Right lobe of liver (tissue), 6 donors: ENCODE measurements at regions not wholly inside any gene's neighbourhood (a gene's known extent, or its start where the extent isn't known, plus 50 kb on each side); places are given as distances from the start of the nearest gene placed in this dataset.

Experiments used
- ATAC-seq, 4 donors: fragments of 200-7000 bp; cut with Tn5 transposase; one replicate each; pipeline ENCODE4 v1.9.1; 2020; ENCODE audit warnings: mild to moderate bottlenecking in 4 of 4, moderate library complexity in 4 of 4
- DNase-seq, 3 donors: peaks; one replicate each; pipeline ENCODE4 v3.0.0-alpha.2; 2020
- H3K27ac ChIP-seq, 3 donors: fragments of 200-600 bp; one replicate each; pipeline ENCODE4 v1.8.0; 2022
- H3K27me3 ChIP-seq, 2 donors: fragments of 200-600 bp; one replicate each; pipeline ENCODE4 v1.8.0; 2022
- H3K36me3 ChIP-seq, 4 donors: fragments of 200-600 bp; sonication (generic) in 1 of 4; one replicate each; pipeline versions ENCODE4 v1.5.1 to v1.8.0; 2017 to 2022; ENCODE audit warnings: control low read depth in 1 of 4
- H3K4me1 ChIP-seq, 4 donors: fragments of 200-600 bp; sonication (generic) in 1 of 4; one replicate each; pipeline versions ENCODE4 v1.5.1 to v1.8.0; 2017 to 2022; ENCODE audit warnings: control low read depth in 1 of 4
- H3K4me3 ChIP-seq, 3 donors: fragments of 200-600 bp; one replicate each; pipeline ENCODE4 v1.8.0; 2022
- H3K9me3 ChIP-seq, 4 donors: fragments of 200-600 bp; sonication (generic) in 1 of 4; one replicate each; pipeline versions ENCODE4 v1.5.1 to v1.8.0; 2017 to 2022; ENCODE audit warnings: control low read depth in 1 of 4
- POLR2A ChIP-seq: fragments of 450-650 bp; IDR thresholded peaks from one replicate; pipeline ENCODE4 v1.6.1; 2017; ENCODE audit warnings: antibody characterized with exemption, mild to moderate bottlenecking
- WGBS: methylation state at CpG from one replicate; pipeline ENCODE4 v1.1.6; 2018; ENCODE audit warnings: low coverage, low lambda C conversion rate; ENCODE audit not compliant: insufficient coverage; ENCODE audit errors: missing lambda C conversion rate; 5-methylcytosine and 5-hydroxymethylcytosine counted together
- intact Hi-C, 2 donors: fragments of 100-400 bp; cut with DNase I; formaldehyde crosslinking; loops; one replicate each; pipeline versions ENCODE4 v1.11.2 to v1.14.1; 2022
- TF ChIP-seq, protein P1 (sequence below), 4 donors: fragments of 200-600 bp in 3 of 4; fragments of 450-650 bp in 1 of 4; IDR thresholded peaks; one replicate each; pipeline versions ENCODE4 v1.5.1 to v1.8.0; 2016 to 2022; ENCODE audit warnings: antibody characterized with exemption in 4 of 4, mild to moderate bottlenecking in 2 of 4
- donor health status: DM: no; HTN: yes; CAD: no.
- donor health status: DM: no; HTN: no; CAD: no.
- donor health status: DM: no; HTN: no; CAD: no.
- donor health status: DM: no; HTN: yes; CAD: no.
- donor health status: DM: no; HTN: yes; CAD: no.

DNA sequence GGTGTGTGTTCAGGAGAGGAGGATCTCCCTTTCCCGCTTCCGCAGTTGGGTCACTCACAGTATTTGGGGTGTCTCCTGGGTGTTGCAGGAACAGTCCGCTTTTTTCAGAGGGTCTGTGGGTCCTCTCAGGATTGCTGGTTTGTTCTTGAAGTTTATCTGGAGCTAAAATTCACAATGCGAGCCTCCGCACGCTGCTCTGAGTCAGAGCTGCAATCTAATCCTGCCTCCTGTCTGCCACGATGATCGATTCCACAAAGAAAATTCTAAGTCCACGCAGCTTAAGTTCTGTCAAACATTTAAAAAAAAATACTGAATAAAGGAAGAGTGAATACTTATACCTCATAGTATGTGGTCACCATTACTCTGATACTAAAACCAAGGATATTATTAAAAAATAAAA, 76.5 kb downstream of the RAD51AP2 start:
- H3K36me3 ChIP-seq: no peaks in the 10 kb centered on the region
- DNase-seq (no peak), ATAC-seq (no peak)
- TF ChIP-seq, protein P1, sequence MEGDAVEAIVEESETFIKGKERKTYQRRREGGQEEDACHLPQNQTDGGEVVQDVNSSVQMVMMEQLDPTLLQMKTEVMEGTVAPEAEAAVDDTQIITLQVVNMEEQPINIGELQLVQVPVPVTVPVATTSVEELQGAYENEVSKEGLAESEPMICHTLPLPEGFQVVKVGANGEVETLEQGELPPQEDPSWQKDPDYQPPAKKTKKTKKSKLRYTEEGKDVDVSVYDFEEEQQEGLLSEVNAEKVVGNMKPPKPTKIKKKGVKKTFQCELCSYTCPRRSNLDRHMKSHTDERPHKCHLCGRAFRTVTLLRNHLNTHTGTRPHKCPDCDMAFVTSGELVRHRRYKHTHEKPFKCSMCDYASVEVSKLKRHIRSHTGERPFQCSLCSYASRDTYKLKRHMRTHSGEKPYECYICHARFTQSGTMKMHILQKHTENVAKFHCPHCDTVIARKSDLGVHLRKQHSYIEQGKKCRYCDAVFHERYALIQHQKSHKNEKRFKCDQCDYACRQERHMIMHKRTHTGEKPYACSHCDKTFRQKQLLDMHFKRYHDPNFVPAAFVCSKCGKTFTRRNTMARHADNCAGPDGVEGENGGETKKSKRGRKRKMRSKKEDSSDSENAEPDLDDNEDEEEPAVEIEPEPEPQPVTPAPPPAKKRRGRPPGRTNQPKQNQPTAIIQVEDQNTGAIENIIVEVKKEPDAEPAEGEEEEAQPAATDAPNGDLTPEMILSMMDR (IDR thresholded peaks at IDR 0.05): no peak
- TF ChIP-seq POLR2A: no peak
- H3K27ac ChIP-seq: no peak overlapping the region
- H3K27me3 ChIP-seq: no peaks in the 10 kb centered on the region
- no peaks in the 10 kb centered on the region for H3K9me3 ChIP-seq
- H3K4me1 ChIP-seq: no peaks in the 10 kb centered on the region
- no peak overlapping the region for H3K4me3 ChIP-seq
- 85% methylated on average over 7 of the region's 9 CpGs for WGBS
- intact Hi-C loops: no loop called here

DNA sequence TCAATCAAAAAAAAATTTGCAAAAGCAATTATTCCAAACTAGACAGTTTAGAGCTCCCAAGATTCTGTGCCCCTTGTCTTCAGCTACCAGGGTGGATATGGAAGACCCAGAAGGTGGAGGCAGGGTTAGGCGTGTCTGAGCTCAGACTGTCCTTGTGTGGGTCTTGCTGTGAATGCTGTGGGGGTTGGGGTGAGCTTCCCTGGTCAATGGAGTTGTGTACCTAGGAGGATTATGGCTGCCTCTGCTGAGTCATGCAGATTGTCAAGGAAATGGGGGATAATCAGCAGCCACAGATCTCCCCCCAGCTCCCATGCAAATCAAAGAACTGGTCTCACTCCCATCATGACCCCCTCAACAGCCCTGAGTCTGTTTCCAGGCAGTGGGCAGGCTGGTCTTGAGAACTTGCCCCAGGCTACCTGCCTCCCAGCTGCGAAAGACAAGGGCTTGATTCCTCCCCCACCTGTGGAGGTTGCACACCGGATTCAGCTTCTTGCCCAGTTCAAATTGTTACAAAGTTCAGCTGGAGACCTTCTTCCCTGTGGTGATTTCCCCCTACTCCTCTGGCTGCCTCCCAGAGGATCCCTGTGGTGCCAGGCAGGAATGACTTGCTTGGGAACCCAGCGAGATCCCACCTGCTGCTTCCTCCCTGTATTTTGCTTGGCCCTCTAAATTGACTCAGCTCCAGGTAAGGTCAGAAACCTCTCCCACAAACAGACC, 77.0 kb downstream of the RAD51AP2 start:
- H3K9me3 ChIP-seq: no peaks in the 10 kb centered on the region
- H3K4me1 ChIP-seq: no peaks in the 10 kb centered on the region
- no peaks in the 10 kb centered on the region for H3K27me3 ChIP-seq
- no peak for TF ChIP-seq POLR2A
- TF ChIP-seq, protein P1 (IDR thresholded peaks at IDR 0.05): no peak
- WGBS: 89% methylated on average over 3 of the region's 4 CpGs
- ATAC-seq: no peak
- intact Hi-C loops: no loop called here
- H3K4me3 ChIP-seq: no peak overlapping the region
- no peak for DNase-seq
- no peaks in the 10 kb centered on the region for H3K36me3 ChIP-seq
- H3K27ac ChIP-seq: no peak overlapping the region

DNA sequence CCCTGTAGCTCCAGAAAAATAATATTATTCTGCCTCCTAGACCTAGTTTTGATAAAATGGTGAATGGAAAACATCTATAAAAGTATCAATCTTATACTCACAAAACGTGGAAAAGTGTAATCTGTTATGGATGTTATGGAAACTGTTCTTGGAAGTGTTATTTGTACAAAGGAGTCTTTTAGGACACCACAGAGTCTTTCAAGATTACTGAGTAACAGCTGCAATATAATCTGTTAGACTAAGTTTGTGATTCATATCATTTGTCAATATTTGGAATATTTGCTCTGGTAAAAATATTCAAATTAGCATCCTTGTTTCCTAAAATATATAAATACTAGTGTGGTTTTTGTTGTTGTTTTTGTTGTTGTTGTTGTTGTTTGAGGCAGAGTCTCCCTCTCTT, 87.9 kb downstream of the RAD51AP2 start:
- ATAC-seq (no peak), DNase-seq (no peak)
- Histone ChIP-seq H3K9me3 (no peaks in the 10 kb centered on the region), H3K36me3 (no peaks in the 10 kb centered on the region), H3K4me1 (no peaks in the 10 kb centered on the region), H3K27me3 (no peaks in the 10 kb centered on the region), H3K27ac (no peak overlapping the region), H3K4me3 (no peak overlapping the region)
- intact Hi-C loops: no loop called here
- TF ChIP-seq POLR2A: no peak
- TF ChIP-seq, protein P1 (IDR thresholded peaks at IDR 0.05): no peak
- 35% methylated on average over 1 of the region's 1 CpG for WGBS

DNA sequence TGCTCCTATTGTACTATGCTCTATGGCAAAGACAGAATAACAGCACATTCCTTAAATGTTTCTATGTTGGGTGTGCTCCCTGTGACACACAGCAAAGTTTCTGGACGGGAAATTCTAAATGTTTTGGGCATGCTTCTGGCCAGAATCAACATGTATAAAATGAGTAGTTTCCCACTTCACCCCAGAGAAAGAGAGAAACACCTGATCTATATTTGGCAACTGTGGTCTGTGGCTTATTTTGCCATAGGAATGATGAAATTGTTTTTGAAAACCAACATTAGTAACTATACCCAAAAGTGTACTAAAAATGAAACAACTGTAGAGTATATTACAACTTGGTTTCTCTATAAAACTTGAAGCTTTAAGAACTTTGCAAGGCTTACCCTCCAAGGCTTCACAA, 89.1 kb downstream of the RAD51AP2 start:
- ATAC-seq (no peak), DNase-seq (no peak)
- 42% methylated on average over 1 of the region's 1 CpG for WGBS
- H3K27me3 ChIP-seq: no peaks in the 10 kb centered on the region
- intact Hi-C loops: no loop called here
- no peak for TF ChIP-seq POLR2A
- TF ChIP-seq, protein P1 (IDR thresholded peaks at IDR 0.05): no peak
- no peaks in the 10 kb centered on the region for H3K36me3 ChIP-seq
- H3K4me1 ChIP-seq: no peaks in the 10 kb centered on the region
- no peak overlapping the region for H3K4me3 ChIP-seq
- H3K9me3 ChIP-seq: no peaks in the 10 kb centered on the region
- H3K27ac ChIP-seq: no peak overlapping the region
